ENCODE measurements at regions not wholly inside any gene's neighbourhood (a gene's known extent, or its start where the extent isn't known, plus 50 kb on each side); places are given as distances from the start of the nearest gene placed in this dataset.

- in situ Hi-C loops (cut with HindIII; ENCODE audit: low sequenced_read_pairs), result no loop called here
- H3K4me3 ChIP-seq (ENCODE audit: low read depth, low read length), result no peak overlapping the region
- DNase-seq (ENCODE audit: low read depth, low spot score), result no peak
- no peak for TF ChIP-seq CTCF (IDR thresholded peaks at IDR 0.05; ENCODE audit: low read depth, low read length)
Observed at GRCh38 chr2:83640506-83640905, 818.6 kb downstream of the SUCLG1 start.

GRCh38 chr2:83633423-83633822, 825.7 kb downstream of the SUCLG1 start:
- in situ Hi-C loops (cut with HindIII; ENCODE audit: low sequenced_read_pairs), result no loop called here
- no peak overlapping the region for H3K4me3 ChIP-seq (ENCODE audit: low read depth, low read length)
- DNase-seq (ENCODE audit: low read depth, low spot score), result no peak
- no peak for TF ChIP-seq CTCF (IDR thresholded peaks at IDR 0.05; ENCODE audit: low read depth, low read length)

- in situ Hi-C loops (cut with HindIII; ENCODE audit: low sequenced_read_pairs), result no loop called here
- no peak for DNase-seq (ENCODE audit: low read depth, low spot score)
- TF ChIP-seq CTCF (IDR thresholded peaks at IDR 0.05; ENCODE audit: low read depth, low read length), result no peak
- no peak overlapping the region for H3K4me3 ChIP-seq (ENCODE audit: low read depth, low read length)
Observed at GRCh38 chr2:83630351-83630750, 828.7 kb downstream of the SUCLG1 start.

GRCh38 chr2:83615511-83615910, 843.6 kb downstream of the SUCLG1 start:
- no peak overlapping the region for H3K4me3 ChIP-seq (ENCODE audit: low read depth, low read length)
- in situ Hi-C loops (cut with HindIII; ENCODE audit: low sequenced_read_pairs), result no loop called here
- DNase-seq (ENCODE audit: low read depth, low spot score), result no peak
- no peak for TF ChIP-seq CTCF (IDR thresholded peaks at IDR 0.05; ENCODE audit: low read depth, low read length)

- no peak for TF ChIP-seq CTCF (IDR thresholded peaks at IDR 0.05; ENCODE audit: low read depth, low read length)
- no peak overlapping the region for H3K4me3 ChIP-seq (ENCODE audit: low read depth, low read length)
- in situ Hi-C loops (cut with HindIII; ENCODE audit: low sequenced_read_pairs), result no loop called here
- no peak for DNase-seq (ENCODE audit: low read depth, low spot score)
Observed at GRCh38 chr2:83613178-83613577, 845.9 kb downstream of the SUCLG1 start.

GRCh38 chr2:83602753-83603152, 856.3 kb downstream of the SUCLG1 start:
- in situ Hi-C loops (cut with HindIII; ENCODE audit: low sequenced_read_pairs), result no loop called here
- DNase-seq (ENCODE audit: low read depth, low spot score), result no peak
- TF ChIP-seq CTCF (IDR thresholded peaks at IDR 0.05; ENCODE audit: low read depth, low read length), result no peak
- no peak overlapping the region for H3K4me3 ChIP-seq (ENCODE audit: low read depth, low read length)

Measured in astrocyte of the spinal cord (primary cell).